ENCODE measurements at regions not wholly inside any gene's neighbourhood (a gene's known extent, or its start where the extent isn't known, plus 50 kb on each side); places are given as distances from the start of the nearest gene placed in this dataset.
"Not testable (repeated sequence)": the region's sequence is repeated elsewhere in the genome, so short reads cannot be mapped to it uniquely, and the experiment has no call there.

DNA sequence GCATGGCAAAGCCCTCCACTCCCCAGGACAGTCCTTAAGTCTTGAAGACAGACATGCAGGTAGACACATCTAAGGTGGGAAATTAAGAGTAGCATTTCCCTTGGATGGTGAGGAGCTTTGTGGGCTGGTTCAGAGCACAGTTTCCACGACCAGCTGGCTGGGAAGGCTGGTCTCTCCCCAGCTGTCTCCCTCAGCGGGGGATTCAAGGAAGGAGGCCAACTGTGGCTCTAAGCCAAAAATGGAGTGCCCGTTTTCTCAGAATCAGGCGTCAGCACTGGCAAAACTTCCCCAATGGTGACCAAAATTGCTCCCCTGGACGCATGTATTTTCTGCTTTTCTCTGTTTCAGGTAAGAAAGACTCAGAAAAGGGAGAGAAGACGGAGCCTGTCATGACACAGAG is 230.6 kb upstream of the FZD8 start:
- DNase-seq (ENCODE audit: low read depth), result no peak
- no peak overlapping the region for H3K4me3 ChIP-seq (replicated peaks; ENCODE audit: low read depth, low read length)
- TF ChIP-seq, protein P1, sequence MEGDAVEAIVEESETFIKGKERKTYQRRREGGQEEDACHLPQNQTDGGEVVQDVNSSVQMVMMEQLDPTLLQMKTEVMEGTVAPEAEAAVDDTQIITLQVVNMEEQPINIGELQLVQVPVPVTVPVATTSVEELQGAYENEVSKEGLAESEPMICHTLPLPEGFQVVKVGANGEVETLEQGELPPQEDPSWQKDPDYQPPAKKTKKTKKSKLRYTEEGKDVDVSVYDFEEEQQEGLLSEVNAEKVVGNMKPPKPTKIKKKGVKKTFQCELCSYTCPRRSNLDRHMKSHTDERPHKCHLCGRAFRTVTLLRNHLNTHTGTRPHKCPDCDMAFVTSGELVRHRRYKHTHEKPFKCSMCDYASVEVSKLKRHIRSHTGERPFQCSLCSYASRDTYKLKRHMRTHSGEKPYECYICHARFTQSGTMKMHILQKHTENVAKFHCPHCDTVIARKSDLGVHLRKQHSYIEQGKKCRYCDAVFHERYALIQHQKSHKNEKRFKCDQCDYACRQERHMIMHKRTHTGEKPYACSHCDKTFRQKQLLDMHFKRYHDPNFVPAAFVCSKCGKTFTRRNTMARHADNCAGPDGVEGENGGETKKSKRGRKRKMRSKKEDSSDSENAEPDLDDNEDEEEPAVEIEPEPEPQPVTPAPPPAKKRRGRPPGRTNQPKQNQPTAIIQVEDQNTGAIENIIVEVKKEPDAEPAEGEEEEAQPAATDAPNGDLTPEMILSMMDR (IDR thresholded peaks at IDR 0.05; ENCODE audit: low read length, missing control alignments), result no peak

DNA sequence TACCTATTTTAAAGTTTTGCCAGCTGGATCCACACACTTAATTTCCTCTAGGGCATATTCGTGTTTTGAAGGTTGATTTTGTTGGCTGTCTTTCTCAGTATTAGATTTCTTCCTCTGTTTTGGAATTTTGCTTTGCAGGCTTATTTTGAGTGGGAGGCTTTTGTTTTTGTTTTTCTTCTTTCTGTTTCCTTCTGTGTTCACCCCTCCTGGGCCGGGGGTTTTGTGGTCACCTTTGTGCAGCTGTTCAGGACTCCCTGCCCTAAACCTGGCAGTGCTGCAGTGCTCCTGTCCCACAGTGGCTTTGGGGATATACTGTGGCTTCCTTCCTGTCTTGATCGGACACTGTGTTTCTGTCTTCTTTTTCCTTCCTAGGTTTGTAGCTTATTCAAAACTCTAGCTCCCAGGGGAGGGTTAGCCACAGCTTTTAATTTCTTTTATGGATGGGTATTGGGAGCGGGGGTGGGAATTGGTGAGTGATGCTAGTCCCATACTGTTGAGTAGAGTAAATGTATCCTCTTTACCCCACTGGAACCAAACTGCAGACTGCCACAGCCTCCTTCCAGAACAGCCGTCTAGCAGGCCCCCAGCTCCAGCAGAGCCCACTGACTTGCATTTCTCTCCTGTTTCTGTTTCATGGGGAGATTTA is 228.7 kb upstream of the FZD8 start:
- TF ChIP-seq, protein P1 (IDR thresholded peaks at IDR 0.05; ENCODE audit: low read length, missing control alignments), result no peak
- no peak overlapping the region for H3K4me3 ChIP-seq (replicated peaks; ENCODE audit: low read depth, low read length)
- no peak for DNase-seq (ENCODE audit: low read depth)

DNA sequence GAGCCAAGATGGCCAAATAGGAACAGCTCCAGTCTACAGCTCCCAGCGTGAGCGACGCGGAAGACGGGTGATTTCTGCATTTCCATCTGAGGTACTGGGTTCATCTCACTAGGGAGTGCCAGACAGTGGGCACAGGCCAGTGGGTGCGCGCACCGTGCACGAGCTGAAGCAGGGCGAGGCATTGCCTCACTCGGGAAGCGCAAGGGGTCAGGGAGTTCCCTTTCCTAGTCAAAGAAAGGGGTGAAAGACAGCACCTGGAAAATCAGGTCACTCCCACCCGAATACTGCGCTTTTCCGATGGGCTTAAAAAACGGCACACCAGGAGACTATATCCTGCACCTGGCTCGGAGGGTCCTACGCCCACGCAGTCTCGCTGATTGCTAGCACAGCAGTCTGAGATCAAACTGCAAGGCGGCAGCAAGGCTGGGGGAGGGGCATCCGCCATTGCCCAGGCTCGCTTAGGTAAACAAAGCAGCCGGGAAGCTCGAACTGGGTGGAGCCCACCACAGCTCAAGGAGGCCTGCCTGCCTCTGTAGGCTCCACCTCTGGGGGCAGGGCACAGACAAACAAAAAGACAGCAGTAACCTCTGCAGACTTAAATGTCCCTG is 216.7 kb upstream of the FZD8 start:
- not testable (repeated sequence) for H3K4me3 ChIP-seq (replicated peaks; ENCODE audit: low read depth, low read length); DNase-seq (ENCODE audit: low read depth)

DNA sequence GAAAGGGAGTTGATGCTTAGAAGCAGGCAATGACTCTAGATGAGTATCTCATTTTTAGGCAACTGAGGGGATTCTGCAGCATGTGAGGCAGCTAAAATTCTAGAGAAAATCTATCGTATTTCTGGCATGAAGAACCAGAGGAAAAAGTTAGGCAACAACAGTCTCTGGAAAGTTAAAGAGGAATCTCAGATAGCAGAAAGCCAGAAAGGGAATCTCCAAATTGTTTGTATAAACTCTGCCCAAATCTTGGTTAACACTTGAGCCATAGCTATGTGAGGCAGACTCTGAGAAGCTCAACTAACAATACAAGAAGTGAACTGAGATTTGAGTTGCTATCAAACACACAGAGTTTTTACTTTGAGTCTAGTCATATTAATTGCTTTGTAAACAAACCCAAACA is 215.8 kb upstream of the FZD8 start:
- TF ChIP-seq, protein P1 (IDR thresholded peaks at IDR 0.05; ENCODE audit: low read length, missing control alignments), result no peak
- DNase-seq (ENCODE audit: low read depth), result no peak
- no peak overlapping the region for H3K4me3 ChIP-seq (replicated peaks; ENCODE audit: low read depth, low read length)

DNA sequence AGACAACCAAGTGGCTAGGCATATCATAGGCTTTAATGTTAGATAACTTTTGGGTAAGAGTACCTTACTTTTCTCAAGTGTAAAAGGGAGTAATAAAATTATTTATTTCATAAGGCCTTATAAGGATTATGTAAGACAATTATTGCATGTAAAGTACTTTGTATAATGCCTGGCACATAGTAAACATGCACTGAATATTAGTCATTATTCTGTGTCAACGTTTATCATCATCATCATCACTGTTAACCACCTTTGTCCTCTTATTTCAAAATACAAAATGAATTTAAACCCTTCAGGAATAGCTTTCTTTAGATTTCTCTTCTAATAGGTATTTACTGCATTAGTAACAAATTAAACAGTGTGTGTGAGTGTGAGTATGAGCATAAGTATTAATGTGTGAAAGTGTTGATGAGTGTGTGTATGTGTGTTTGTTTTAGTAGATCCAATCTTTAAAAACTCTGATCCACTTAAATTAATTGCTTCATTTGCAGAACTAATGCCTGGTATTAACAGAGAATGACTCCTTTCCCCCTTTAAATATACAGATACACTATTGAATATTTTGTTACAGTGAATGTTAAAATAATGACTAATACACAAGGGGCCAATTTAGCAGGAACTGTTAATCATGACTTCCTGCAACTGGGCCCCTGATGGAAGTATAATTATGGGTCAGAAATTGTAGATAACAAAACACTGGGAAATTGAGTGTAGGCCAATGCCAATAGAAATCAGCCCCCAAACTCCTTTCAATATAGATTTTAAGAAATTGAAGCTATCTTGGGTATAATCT is 213.3 kb upstream of the FZD8 start:
- TF ChIP-seq, protein P1 (IDR thresholded peaks at IDR 0.05; ENCODE audit: low read length, missing control alignments), result no peak
- DNase-seq (ENCODE audit: low read depth), result no peak
- H3K4me3 ChIP-seq (replicated peaks; ENCODE audit: low read depth, low read length), result no peak overlapping the region

DNA sequence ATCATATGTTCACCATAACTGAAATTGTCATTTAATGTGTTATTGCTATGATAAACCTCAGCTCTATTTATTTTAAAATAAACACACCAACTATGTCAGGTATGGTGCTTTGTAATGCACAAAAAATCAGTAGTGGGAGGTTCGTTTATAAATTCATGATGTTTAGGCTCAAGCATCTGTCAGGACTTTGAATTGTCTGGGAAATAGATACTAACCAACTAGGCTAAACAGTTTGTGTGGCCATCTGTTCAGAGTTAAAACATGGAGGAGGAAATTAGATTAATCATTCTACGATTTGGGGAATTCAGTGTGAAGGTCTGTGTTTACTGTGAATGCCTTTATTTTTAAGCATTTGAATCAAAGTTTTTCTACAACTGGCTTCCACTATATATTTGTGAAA is 212.6 kb upstream of the FZD8 start:
- no peak for DNase-seq (ENCODE audit: low read depth)
- TF ChIP-seq, protein P1 (IDR thresholded peaks at IDR 0.05; ENCODE audit: low read length, missing control alignments), result no peak
- H3K4me3 ChIP-seq (replicated peaks; ENCODE audit: low read depth, low read length), result no peak overlapping the region

DNA sequence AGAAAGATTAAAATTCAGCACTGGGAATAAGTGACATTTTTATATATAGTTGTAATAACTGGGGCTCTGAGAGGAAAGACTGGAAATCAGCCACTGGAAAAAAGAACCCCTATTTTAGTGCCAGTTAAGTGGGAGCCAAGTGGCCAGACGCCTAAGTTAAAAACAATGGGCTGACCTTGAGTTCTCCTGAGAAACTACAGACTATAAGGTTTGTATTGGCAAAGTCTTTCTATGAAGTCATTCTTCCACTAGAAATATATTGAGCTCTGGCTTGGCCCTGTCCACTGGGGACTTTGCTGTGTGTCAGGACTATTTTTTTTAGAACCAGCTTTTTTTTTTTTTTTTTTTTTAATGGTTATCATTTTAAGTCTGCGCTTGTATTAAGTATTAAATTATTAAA is 210.6 kb upstream of the FZD8 start:
- peak; percentile 4 for DNase-seq (ENCODE audit: low read depth)
- TF ChIP-seq, protein P1 (IDR thresholded peaks at IDR 0.05; ENCODE audit: low read length, missing control alignments), result no peak

More for the DNA sequence above, 210.6 kb upstream of the FZD8 start:
- no peak overlapping the region for H3K4me3 ChIP-seq (replicated peaks; ENCODE audit: low read depth, low read length)
